Tibial nerve (tissue), 4 donors: ENCODE measurements at regions not wholly inside any gene's neighbourhood (a gene's known extent, or its start where the extent isn't known, plus 50 kb on each side); places are given as distances from the start of the nearest gene placed in this dataset.

ENCODE experiments used
- CTCF ChIP-seq, 5 experiments: fragments of 200-600 bp in 3 of 5; fragments of 450-650 bp in 2 of 5; sonication (generic) in 3 of 5; IDR thresholded peaks; one replicate each; pipeline ENCODE4 v1.5.1; 2016 to 2019; ENCODE audit warnings: antibody characterized with exemption in 5 of 5, mild to moderate bottlenecking in 3 of 5, moderate library complexity in 2 of 5
- EP300 ChIP-seq, 2 donors: sonication (generic); formaldehyde crosslinking; IDR thresholded peaks; one replicate each; pipeline ENCODE4 v1.6.1; 2017; ENCODE audit warnings: antibody characterized with exemption in 2 of 2, mild to moderate bottlenecking in 1 of 2

- TF ChIP-seq CTCF (IDR thresholded peaks at IDR 0.05) (no peak), EP300 (IDR thresholded peaks at IDR 0.05) (no peak)
Observed at GRCh38 chr6:2583459-2583858, 167.3 kb downstream of the MYLK4 start.
